ENCODE measurements at regions not wholly inside any gene's neighbourhood (a gene's known extent, or its start where the extent isn't known, plus 50 kb on each side); places are given as distances from the start of the nearest gene placed in this dataset.

DNA sequence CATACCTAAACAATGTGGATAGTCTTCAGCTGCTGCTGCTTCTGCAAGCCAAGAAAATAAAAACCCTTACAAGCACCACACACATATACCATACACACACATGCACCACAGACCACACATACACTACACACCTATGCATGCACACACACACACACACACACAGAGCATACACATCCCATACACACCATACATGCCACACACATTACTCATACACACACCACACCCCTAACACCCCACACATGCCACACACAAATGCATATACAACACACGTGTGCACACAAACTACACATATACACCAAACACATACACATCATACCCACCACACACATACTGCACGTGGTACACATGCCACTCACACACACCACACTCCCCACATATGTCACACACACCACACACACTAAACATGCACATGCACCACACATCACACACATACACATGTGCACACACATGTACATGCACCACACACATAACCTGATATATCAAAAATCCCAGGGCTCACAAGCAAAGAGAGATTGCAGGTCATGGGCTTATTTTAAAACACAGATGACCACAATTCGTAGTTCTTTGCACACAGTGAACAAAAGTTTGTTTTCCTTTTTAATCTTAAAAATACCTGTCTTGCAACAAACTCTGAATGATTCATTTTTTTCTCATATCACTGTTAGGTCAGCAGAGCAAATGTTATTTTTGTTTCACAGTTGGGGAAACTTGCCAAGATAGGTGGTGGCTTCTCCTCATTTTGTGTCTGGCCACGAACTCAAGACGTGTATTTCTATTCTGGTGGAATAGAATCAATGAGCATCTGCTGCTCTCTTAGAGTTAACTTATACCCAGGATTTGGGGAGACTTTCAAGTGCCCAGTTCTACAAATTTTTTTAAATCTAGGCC, 456.6 kb downstream of the FGF9 start:
- intact Hi-C loops (cut with DNase I): no loop called here
- H3K4me3 ChIP-seq: no peak overlapping the region
- no peaks in the 10 kb centered on the region for H3K36me3 ChIP-seq
- ATAC-seq (peak; percentile 33 to 80 (median 57)), FAIRE-seq (no peak), DNase-seq (no peak)
- TF ChIP-seq, protein P1, sequence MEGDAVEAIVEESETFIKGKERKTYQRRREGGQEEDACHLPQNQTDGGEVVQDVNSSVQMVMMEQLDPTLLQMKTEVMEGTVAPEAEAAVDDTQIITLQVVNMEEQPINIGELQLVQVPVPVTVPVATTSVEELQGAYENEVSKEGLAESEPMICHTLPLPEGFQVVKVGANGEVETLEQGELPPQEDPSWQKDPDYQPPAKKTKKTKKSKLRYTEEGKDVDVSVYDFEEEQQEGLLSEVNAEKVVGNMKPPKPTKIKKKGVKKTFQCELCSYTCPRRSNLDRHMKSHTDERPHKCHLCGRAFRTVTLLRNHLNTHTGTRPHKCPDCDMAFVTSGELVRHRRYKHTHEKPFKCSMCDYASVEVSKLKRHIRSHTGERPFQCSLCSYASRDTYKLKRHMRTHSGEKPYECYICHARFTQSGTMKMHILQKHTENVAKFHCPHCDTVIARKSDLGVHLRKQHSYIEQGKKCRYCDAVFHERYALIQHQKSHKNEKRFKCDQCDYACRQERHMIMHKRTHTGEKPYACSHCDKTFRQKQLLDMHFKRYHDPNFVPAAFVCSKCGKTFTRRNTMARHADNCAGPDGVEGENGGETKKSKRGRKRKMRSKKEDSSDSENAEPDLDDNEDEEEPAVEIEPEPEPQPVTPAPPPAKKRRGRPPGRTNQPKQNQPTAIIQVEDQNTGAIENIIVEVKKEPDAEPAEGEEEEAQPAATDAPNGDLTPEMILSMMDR (IDR thresholded peaks at IDR 0.05): no peak
- H3K4me1 ChIP-seq: no peaks in the 10 kb centered on the region
- no peak overlapping the region for H3K27ac ChIP-seq
- no peaks in the 10 kb centered on the region for H3K27me3 ChIP-seq
- no peaks in the 10 kb centered on the region for H3K9me3 ChIP-seq
- WGBS, 2 donors: 38% methylated on average over 5 of the region's 5 CpGs

DNA sequence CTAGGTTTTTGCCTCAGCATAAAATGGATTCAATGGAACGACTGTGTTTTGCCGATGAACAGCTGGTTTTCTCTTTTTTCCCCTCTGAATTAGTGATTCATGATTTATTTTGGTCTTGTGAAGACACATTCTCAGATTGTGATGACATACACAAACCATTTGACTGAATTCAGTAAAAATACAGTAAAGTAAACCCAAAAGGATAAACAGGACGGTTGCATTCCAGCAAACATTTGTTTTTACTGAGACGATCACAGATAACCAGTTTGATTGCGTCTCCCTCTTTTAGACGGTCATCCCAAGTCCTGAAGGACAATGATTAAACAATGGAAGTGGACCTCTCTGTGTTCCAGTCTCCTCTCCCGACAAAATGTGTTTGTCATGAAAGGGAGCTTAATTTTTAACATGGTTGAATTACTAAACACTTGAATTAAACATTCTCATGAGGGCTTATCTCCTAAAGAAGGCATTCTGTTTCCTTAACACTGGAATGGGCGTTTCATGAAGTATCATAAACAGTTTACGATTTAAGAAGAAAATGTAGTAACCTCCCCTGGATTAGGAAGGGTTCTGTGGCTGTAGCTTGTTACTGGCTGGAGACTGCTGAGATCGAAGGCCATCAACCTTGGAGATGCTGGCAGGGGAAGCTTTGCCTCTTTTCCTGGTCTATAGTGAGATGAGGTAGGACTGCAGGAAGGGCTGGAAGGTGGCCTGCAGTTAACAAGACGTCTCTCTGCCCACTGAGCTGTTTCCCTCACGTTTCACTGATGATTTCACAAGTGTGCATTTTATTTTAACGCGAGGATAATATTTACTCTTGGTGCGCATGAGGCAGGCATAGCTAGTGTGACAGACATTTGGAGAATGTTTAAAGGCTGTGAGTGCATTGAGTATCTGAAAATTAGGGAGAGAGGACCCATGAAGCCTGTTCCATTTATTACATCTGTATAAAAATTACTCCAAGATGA, 457.9 kb downstream of the FGF9 start:
- no peaks in the 10 kb centered on the region for H3K27me3 ChIP-seq
- FAIRE-seq (no peak), ATAC-seq (no peak), DNase-seq (no peak)
- no peaks in the 10 kb centered on the region for H3K9me3 ChIP-seq
- no peaks in the 10 kb centered on the region for H3K36me3 ChIP-seq
- intact Hi-C loops (cut with DNase I): no loop called here
- no peak overlapping the region for H3K27ac ChIP-seq
- WGBS, 2 donors: 67 to 71% methylated on average over 15 of the region's 15 CpGs
- TF ChIP-seq, protein P1 (IDR thresholded peaks at IDR 0.05): no peak
- H3K4me1 ChIP-seq: no peaks in the 10 kb centered on the region
- no peak overlapping the region for H3K4me3 ChIP-seq

DNA sequence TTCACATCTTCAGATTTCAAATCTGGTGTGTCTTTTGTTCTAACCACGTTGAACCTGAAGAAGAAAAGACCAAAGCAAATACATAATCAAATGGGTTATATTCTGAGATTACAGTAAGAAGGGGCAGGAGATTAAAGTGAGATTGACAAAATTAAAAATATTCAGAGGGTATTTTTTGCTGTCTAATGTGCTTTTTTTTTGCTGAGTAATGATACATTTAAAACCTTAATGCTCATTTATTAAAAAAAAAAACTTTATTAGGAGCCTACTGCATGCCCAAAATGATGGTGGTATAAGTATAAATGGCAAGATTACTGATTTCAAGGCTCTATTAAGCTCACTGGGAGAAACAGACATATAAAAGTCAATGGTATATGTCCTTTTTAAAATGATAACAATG, 459.4 kb downstream of the FGF9 start:
- H3K4me3 ChIP-seq: no peak overlapping the region
- H3K27me3 ChIP-seq: no peaks in the 10 kb centered on the region
- TF ChIP-seq, protein P1 (IDR thresholded peaks at IDR 0.05): no peak
- no peaks in the 10 kb centered on the region for H3K9me3 ChIP-seq
- no peaks in the 10 kb centered on the region for H3K4me1 ChIP-seq
- no peak for ATAC-seq
- H3K36me3 ChIP-seq: no peaks in the 10 kb centered on the region
- H3K27ac ChIP-seq: no peak overlapping the region
- no peak for FAIRE-seq
- intact Hi-C loops (cut with DNase I): loop anchor here in 1 of 3 donors (10.0 kb wide), 1 partner anchor 55 kb away; no protein-coding TSS in a partner anchor
- WGBS, 2 donors: 64 to 74% methylated on average over 1 of the region's 1 CpG
- no peak for DNase-seq

DNA sequence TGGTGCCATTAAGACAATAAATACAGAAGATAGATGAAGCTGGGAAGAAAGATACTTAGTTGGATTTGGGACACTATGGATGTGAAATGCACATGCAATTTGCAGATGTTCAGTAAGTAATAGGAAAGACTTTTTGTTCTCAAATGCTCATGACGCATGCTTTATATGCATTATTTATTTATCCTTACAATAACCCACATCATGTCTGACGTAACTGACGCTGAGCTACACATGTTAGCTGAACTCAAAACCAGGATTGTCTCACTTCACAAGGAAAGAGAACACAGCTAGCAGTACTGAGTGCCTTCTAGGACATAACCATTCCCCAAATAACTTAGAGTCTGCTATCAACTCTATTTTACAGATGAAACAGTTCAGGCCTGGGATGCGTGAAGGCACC, 463.4 kb downstream of the FGF9 start:
- H3K27me3 ChIP-seq: no peaks in the 10 kb centered on the region
- FAIRE-seq: no peak

More for the DNA sequence above, 463.4 kb downstream of the FGF9 start:
- intact Hi-C loops (cut with DNase I): loop anchor here in 1 of 3 donors (10.0 kb wide), 1 partner anchor 59 kb away; no protein-coding TSS in a partner anchor
- H3K36me3 ChIP-seq: no peaks in the 10 kb centered on the region
- no peak overlapping the region for H3K4me3 ChIP-seq
- DNase-seq (no peak), ATAC-seq (no peak)
- no peaks in the 10 kb centered on the region for H3K9me3 ChIP-seq
- TF ChIP-seq, protein P1 (IDR thresholded peaks at IDR 0.05): no peak
- WGBS, 2 donors: 84 to 95% methylated on average over 4 of the region's 4 CpGs
- H3K27ac ChIP-seq: no peak overlapping the region
- no peaks in the 10 kb centered on the region for H3K4me1 ChIP-seq
